Fibroblast of the aortic adventitia (primary cell): ENCODE measurements at regions not wholly inside any gene's neighbourhood (a gene's known extent, or its start where the extent isn't known, plus 50 kb on each side); places are given as distances from the start of the nearest gene placed in this dataset.

ENCODE experiments used
- DNase-seq: peaks from one replicate; pipeline ENCODE4 v3.0.0-alpha.2; 2010; ENCODE audit warnings: low read depth
- H3K4me3 ChIP-seq: 2 replicates; pipeline ENCODE4 v1.5.1; 2011; ENCODE audit warnings: low read depth, mild to moderate bottlenecking, control low read depth, low read length, moderate library complexity
- CTCF ChIP-seq: IDR thresholded peaks from 2 replicates; pipeline ENCODE4 v1.5.1; 2011; ENCODE audit warnings: mild to moderate bottlenecking, low read length, control low read depth, inconsistent platforms; ENCODE audit not compliant: insufficient read depth

DNA sequence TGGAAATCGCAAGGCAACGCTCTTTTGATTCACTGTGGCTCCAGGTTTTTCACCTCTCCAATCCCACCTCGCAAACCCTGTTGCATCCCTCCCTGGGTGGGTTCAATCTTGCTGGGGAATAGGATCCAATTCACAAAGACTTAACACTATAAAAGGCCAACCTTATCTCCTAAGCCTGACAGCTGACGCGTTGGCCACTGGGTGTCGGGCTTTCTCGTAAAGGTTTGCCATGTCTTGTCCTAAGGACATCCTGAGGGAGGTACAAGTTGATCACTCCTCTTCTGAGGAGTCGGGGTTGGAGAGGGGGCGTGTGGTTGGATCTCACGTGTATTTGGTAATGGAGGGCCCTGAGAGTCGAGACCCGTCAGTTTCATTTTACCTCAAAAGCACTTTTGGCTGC, 112.6 kb upstream of the FZD10 start:
- DNase-seq, result no peak
- TF ChIP-seq CTCF, result no peak
- H3K4me3 ChIP-seq, result no peak overlapping the region

DNA sequence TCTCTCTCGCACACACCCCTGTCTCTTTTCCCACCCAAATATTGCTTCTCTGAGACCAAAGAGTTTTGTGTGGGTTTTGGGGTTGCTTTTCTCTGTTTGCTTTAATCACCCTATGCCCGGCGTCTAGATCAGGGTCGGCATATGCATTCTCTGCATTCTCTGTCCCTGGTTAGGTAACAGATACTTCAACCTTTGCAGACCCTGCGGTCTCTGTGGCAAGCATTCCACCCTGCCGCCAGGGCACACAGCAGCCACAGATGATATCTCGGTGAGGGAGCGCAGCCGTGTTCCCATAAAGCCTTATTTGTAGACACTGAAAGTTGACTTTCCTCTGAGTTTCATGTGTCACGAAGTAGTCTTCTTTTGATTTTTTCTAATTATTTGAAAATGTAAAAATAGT, 110.4 kb upstream of the FZD10 start:
- DNase-seq, result no peak
- TF ChIP-seq CTCF, result no peak
- no peak overlapping the region for H3K4me3 ChIP-seq

DNA sequence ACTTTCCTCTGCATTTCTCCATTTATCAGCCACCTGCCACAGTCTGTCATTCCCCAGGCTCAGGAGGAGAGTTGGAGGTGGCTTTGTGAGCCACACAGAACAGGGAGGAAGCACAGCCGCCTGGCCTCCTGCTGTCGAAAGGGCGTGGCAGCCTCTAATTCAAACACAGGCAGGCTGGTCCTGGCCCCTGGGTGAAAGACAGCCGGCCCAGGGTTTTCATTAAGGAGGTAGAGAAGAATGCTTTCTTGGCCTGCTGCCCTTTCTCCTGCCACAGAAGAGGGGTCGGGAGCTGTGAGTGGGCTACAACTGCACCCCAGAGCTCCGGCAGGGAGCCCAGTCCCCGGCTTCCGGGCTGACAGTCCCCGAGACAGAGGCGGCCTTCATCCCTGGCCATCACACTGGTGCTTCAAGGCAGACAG, 108.6 kb upstream of the FZD10 start:
- no peak overlapping the region for H3K4me3 ChIP-seq
- no peak for DNase-seq
- TF ChIP-seq CTCF, result no peak

DNA sequence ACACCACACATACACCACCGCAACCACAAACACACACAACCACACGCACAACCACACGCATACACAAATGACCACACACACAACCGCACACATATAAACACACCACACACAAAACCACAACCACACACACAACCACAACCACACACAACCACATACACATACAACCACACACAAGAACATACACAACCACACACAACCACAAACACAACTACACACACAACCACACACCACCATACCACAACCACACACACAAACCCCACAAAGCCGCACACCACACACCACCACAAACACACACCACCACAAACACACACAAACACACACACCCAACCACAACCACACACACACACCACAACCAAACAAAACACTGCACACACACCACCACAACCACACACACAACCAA, 107.5 kb upstream of the FZD10 start:
- no peak for DNase-seq
- H3K4me3 ChIP-seq, result no peak overlapping the region
- TF ChIP-seq CTCF, result no peak

DNA sequence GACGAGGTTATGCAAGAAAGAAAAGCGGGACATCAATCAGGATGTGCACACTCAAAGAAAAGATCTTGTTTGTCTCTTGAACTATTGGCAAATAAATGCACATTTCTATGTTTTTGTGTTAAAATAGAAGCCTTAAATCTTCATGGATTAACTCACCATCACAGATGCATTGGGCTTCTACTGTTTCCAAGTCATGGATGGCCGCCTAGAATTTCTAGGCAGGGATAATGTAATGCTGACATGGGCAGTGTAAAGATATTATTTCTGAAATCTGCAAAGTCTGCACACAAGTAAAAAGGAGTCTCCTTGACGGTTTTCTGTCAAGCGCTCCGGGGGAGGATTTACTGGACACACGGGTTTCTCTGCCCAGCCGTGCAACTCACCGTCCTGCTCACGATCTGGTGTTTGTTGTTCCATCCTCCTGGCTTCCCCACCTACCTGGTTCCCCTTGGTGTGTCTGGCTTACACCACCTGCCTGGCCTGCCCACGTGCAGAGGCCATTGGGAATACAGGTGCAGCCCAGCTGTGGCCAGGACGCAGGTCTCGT, 103.3 kb upstream of the FZD10 start:
- TF ChIP-seq CTCF, result no peak
- H3K4me3 ChIP-seq, result no peak overlapping the region
- no peak for DNase-seq

GRCh38 chr12:130063866-130064265, 98.4 kb upstream of the FZD10 start:
- no peak for TF ChIP-seq CTCF
- H3K4me3 ChIP-seq, result no peak overlapping the region
- DNase-seq, result no peak

DNA sequence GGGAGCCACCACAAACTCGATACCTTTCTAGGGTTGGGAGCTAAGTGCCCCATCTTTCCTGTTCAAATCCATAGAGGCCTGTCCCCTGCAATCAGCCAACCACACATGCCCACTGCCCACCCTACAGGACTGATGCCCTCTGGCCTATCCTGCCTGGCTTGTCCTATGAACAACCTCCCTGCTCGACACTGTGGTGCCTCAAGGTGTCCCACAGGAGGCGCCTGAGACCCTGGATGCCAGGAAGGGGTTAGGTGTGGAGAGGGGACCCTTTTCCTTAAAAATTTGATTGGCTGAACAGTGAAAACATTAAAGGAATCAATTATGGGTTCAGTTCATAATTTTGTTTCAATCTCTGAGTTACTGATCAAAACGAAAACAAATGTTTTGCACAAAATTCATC, 97.3 kb upstream of the FZD10 start:
- DNase-seq, result no peak
- H3K4me3 ChIP-seq, result no peak overlapping the region
- no peak for TF ChIP-seq CTCF
